Stimulated activated naive CD8-positive, alpha-beta T cell treated with anti-CD3 and anti-CD28 coated beads, Interleukin-15, Interleukin-2, amounts not matched to agents 100 U/mL and 50 U/mL, for 24 hours (primary cell): ENCODE measurements at regions not wholly inside any gene's neighbourhood (a gene's known extent, or its start where the extent isn't known, plus 50 kb on each side); places are given as distances from the start of the nearest gene placed in this dataset.
"Not testable (repeated sequence)": the region's sequence is repeated elsewhere in the genome, so short reads cannot be mapped to it uniquely, and the experiment has no call there.

Experiments used
- ATAC-seq: fragments of 150-1000 bp; cut with Tn5 transposase; one replicate; pipeline ENCODE4 v1.10.0; 2021
- DNase-seq: peaks from one replicate; pipeline ENCODE4 v3.0.0; 2021

DNA sequence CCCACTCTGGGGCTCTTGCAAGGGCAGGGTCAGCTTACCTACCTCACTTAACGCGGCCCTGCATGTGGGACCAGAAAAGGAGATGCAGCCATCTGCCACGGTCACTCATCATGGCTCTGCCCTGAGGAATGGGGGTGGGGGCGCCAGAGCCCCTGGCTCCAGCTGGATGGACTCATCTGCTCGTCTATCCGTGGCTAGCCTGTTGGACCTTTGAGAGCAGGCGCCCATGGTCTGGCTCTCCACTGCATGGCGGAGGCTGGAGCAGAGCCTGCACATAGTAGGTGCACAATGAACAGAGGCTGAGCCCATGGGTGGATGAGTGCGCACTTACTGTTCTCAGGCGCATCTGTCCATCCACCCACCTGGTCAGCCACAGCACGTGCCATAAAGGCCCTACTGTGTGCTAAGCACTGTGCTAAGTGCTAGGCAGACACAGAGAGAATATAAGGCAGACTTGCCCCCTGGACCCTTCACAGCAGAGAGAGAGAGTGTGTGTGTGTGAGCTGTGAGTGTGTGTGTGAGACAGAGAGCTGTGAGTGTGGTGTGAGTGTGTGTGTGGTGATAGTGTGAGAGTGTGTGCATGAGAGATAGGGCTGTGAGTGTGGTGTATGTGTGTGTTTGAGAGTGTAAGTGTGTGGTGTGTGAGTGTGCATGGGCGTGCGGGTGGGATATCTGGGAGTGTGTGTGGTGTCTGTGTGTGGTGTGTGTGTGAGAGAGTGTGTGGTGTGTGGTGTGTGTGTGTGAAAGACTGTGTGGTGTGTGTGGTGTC is 151.3 kb downstream of the TFCP2L1 start:
- no peak for DNase-seq
- ATAC-seq: no peak

DNA sequence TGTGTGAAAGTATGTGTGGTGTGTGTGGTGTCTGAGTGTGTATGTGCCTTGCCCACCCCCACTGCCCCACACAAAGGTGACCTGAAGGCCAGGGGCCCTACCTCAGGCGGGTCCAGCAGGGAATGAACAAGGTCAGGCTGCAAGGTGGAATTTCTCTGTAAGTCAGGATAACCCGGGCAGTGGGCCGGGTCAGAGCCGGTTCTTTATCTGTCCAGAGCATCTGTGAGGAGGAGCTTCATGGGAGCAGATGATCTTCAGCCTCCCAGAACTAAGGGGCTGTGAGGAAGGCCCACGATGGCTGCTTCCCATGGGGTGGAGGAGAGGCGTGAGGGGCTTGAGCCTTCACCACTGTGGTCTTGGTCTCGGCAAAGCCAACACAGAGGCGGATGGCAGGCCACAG is 150.3 kb downstream of the TFCP2L1 start:
- DNase-seq: no peak
- ATAC-seq: no peak

DNA sequence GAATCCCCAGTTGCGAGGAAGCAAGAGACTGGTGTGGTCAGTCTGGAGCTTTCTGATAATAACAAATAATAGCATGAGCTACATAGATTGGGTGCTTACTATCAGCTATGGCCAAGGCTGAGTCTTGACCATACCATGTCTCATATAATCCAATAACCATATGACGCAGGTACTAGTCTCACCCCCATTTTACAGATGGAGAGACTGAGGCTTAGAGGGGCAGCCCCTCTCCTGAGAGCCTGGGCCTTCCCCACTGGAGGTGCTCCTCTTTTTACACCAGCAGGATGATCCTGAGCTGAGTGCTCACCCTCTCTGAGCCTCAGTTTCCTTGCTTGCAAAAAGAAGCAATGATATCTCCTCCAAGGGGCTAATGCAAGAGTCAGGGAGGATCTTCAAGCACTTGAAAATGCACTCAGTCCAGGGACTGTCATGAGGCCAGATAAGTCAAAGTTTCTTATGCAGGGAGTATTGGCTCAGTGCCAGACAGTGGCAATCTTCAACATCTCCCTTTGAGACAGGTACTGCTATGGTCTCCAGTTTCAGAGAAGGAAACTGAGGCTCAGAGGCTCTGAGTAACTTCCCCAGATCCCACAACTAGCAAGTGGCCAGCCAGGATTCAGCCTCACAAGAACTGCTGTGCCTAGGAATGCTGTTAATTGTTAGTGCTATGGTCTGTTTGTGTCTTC is 149.7 kb downstream of the TFCP2L1 start:
- DNase-seq (no peak), ATAC-seq (no peak)

DNA sequence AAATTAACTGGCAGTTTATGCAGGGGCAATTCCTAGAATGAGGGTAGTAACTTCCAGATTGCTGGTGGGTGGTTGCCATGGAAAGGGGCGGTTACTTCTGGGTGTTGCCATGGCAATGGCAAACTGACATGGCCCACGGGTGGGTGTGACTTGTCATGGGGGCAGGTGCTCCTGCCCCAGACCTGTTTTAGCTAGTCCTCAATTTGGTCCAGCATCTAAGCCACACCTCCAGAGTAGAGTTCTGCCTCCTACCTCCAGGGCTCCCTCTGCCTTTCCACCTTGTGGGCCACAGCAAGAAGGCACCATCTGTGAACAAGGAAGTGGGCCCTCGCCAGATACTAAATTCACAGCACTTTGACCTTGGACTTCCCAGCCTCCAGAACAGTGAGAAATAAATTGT is 148.7 kb downstream of the TFCP2L1 start:
- ATAC-seq (no peak), DNase-seq (no peak)

DNA sequence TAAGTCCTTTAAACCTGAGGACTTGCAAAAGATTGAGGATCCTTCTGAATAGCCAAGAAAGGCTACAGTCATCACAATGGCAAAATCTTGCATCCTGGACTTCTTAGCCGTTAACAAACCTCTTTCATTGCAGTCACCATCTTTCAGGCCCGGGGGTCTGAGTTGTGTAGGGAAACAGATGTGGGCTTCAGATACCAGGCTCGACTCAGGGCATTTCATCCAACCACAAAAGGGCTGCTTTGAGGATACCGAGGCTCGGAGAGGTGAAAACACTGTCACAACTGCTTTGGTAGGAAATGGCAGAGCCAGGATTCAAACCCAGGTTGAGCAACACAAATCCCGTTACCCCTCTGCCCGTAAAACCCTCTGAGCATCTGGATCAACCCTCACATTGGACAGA is 147.4 kb downstream of the TFCP2L1 start:
- no peak for ATAC-seq
- no peak for DNase-seq

DNA sequence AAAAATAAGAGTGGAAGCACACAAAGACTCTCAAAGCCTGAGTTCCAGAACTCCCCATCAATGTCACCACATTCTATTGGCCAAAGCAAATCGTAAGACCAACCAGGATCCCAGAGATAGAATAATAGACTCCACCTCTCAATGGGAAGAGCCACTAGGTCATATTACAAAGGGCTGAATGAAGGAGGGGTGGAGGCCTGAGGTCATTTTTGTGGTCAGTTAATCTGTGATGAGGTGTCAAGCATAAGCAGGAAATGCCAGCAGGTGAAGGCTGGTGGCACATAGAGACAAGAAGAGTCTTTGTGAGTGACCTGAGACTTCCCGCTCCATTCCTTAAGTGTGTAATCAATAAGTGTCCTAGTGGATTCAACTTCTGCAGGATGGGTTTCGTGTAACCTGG is 144.3 kb downstream of the TFCP2L1 start:
- DNase-seq: no peak

DNA sequence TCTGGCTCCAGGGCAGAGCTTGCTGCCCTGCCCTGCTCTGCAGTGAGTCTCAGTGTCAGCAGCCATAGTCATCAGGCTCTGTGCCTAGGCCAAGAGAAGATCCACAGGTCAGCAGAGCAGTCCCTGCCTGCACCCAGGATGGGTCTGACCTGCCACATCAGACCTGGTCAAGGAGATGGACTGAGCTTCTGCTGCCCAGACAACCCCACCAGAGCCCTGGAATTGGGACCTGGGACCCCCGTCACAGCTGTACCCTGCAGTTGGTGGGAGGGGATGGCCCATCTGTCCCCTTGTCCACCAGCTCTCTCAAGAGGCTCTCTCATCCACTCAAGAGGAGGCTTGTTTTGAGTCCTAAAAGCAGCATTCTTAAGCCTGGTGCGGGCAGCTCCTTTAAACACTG is 142.6 kb downstream of the TFCP2L1 start:
- ATAC-seq (no peak), DNase-seq (no peak)

More for the DNA sequence above, 144.3 kb downstream of the TFCP2L1 start:
- ATAC-seq: no peak

DNA sequence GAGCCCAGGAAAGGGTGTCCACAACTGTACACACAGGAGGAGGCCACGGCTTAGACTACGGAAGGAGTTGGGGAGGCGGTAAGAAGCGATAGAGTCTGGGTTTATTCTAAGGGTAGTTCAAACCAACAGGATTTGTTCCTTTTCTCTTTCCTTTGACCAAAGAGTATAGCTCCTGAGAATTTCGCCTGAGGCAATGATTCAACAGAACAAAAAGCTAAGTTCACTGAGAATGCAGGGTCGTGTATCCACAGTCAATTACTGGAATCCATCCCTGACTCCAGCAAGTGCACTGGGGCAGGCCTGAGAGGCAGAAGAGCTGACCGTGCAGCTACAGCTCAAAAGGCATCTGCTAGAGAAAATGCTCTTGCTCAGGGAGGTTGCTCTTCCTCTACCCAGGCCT is 140.9 kb downstream of the TFCP2L1 start:
- DNase-seq: no peak
- no peak for ATAC-seq

DNA sequence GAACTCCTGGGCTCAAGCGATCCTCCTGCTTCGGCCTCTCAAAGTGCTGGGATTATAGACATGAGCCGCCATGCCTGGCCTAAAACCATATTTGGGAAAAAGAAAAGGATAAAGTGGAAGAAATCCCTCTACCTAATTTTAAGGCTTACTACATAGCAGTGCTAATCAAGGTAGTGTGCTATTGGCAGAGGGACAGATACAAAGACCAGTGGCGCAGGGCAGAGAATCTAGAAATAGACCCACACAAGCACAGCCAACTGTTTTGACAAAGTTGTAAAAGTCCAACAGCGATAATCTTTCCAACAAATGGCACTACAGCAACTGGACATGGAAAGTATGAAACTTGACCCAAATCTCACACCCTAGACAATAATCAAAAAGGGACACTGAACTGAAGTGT is 138.4 kb downstream of the TFCP2L1 start:
- ATAC-seq: no peak
- no peak for DNase-seq

DNA sequence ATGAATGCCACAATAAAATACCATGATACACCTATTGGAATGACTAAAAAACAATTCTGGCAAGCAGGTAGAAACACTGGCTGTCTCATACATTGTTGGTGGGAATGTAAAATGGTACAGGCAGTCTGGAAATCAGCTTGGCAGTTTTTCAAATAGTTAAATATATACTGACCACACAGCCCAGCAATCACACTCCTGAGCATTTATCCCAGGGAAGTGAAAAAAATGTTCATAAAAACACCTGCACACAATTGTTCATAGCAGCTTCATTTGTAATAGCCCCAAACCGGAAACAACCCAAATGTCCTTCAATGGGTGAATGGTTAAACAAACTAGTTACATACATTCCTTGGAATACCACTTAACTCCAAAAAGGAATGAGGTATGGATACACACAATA is 137.2 kb downstream of the TFCP2L1 start:
- DNase-seq: no peak
- ATAC-seq: no peak

DNA sequence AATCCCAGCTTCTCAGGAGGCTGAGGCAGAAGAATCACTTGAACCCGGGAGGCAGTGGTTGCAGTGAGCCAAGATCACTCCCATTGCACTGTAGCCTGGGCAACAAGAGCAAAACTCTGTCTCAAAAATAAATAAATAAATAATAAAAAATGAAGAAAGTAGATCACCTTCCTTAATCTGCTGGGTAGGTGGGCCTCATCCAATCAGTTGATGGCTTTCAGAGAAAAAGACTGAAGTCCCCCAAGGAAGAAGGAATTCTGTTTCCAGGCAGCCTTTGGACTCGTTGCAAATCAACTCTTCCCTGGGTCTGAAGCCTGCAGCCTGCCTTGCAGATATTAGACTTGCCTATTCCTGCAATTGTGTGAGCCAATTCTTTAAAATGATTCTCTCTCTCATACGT is 136.5 kb downstream of the TFCP2L1 start:
- ATAC-seq: no peak
- DNase-seq: no peak

DNA sequence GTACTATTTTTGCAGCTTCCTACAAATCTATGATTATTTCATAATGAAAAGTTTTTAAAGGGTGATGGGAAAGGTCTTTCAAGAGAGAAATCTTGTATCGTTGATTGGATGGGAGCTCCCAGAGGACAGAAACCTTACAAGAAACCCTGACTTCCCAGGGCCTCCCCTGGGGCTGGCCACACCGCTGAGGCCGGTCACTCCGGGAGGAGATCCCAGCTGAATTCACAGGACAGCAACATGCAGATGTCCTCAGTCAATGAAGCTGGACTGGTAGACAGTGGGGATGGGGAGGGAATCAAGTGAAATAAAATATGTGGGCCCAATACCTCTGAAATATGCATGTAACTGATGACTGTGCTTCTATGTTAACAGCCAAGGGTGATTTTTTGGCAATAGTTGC is 135.6 kb downstream of the TFCP2L1 start:
- no peak for DNase-seq
- ATAC-seq: no peak

DNA sequence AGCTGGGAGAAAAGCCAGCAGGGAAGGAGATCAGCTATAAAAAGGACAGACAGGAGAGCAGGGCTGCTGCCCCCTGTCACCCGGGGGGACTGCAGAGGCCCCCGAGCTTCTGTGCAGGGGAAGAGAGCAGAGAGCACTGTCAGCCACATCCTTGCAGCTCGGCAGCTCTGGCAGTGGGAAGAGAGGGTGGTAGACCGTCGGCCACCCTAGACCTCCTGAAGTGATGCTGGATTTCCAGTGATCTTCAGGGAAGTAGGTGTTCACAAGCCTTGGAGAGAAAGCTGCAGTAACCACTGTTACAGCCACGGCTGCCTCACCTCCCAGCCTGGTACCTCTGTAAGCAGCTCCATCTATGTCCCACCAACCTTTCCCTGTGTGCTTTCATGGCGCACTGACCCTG is 134.9 kb downstream of the TFCP2L1 start:
- DNase-seq (no peak), ATAC-seq (no peak)

DNA sequence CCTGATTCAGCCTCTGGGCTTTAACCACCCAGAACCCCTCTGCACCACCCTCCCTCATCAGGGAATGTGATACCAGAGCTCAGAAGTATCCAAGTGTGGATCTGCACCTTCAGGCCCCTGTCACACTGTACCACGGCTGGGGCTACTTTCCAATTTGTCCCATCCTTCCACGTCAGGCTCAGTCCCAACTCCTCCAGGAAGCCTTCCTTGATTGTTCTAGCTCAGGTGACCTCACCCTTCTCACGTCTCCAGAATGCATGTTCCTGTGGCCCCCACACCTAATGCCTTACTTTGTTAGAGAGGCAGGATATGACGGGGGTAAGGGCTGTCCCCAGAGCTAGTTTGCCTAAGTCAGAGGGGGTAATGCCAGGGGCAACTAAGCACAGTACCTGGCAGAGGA is 134.3 kb downstream of the TFCP2L1 start:
- DNase-seq: no peak
- no peak for ATAC-seq

DNA sequence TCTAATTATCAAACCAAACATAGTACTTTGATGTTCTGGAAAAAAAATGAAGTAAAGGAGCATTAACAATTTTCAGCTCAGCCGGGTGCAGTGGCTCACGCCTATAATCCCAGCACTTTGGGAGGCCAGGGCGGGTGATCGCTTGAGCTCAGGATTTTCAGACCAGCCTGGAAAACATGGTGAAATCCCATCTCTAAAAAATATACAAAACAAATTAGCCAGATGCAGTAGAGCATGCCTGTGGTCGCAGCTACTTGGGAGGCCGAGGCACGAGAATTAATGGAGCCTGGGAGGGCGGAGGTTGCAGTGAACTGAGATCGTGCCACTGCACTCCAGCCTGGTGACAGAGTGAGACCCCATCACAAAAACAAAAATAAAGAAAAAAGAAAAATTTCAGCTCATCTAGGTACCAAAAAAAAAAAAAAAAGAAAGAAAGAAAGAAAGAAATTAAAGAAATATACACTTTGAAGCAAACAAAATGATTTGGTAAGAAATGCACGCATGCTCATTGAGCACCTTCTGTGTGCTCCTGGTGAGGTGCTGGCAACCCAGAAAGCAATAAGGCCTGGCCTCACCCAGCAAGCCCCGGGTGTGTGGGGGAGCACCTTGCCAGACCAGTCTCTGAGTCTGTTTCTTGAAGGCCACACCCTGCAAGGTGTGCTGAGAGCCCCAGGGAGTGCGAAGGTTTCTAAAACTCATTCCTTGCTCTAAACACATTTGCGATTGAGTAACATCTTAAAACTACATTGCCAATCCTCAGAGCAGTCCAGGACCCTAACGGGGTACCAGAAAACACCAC is 133.5 kb downstream of the TFCP2L1 start:
- DNase-seq: no peak
- ATAC-seq: no peak

DNA sequence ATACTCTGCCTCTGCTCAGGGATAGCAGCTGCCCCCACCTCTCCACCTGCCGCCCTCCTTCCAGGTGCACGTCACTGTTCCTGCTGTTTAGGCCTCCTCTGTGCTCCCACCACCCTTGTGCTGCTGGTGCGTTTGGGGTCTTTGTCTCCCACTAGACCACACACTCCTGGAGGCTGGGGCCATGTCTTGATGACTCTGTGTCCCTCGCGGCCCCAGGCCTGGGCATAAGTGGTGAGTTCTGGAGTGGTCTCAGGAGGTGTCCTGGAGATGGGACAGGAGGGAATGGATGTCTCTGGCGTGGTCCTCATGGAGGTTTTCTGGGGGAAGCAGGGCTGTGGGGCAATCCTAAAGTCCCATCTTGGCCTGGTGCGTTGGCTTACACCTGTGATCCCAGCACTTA is 132.1 kb downstream of the TFCP2L1 start:
- ATAC-seq: no peak

DNA sequence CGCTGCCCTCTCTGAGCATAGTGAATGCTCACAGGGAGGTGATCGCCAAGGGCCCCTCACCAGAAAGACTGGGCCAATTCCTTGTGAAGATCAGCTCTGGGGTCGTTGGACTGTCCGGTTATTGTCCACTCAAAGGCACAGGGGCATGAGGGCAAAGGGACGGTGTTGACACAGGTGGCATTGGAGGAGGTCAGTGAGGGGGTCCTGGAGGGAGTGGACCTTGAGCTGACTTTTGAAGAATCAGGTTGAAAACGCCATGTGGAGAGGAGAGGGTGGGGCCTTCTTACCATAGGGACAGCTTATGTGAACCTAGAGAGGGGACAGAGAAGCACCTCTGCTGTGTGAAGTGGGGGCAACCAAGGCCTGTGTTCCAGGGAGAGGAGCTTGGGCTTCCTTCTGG is 131.5 kb downstream of the TFCP2L1 start:
- no peak for ATAC-seq
- DNase-seq: no peak

More for the DNA sequence above, 132.1 kb downstream of the TFCP2L1 start:
- DNase-seq: no peak

DNA sequence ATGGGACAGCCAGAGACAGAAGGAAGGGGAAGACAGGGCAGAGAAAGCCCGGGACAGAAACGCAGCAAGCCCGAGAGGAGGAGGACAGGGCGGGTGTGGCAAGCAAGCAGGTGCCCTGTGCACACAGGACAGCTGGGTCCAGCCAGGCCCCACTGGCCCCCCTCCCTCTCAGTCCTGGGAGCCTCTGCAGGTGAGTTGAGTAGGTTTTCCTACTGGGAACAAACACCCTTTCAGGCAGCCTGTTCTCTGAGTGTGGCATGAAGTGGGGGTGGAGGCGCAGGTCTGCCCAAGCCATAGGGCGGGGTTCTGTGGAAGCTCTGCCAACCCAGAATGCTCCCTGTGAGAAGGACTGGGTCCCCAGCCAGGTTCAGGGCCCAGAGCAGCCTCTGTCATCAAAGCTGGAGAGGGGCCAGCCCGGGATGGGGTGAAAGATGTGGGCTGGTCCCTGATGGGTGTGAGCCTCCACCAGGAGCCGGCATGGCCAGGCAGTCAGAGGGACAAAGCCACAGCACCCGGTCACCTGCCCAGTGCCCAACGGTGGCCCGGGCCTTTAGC is 129.4 kb downstream of the TFCP2L1 start:
- DNase-seq (no peak), ATAC-seq (no peak)

DNA sequence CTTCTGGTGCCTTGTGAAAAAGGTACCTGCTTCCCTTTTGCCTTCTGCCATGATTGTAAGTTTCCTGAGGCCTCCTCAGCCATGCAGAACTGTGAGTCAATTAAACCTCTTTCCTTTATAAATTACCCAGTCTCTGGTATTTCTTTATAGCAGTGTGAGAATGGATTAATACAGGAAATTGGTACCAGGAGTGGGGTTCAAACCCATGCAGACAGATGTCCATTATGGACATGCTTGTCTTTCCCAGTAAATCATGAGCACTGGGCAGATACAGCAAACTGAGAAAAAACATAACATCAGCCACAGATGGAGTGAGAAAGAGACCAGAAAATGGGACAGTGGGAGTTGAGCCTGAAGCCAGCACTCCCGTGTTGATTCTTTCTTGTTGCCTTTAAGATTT is 127.5 kb downstream of the TFCP2L1 start:
- not testable (repeated sequence) for DNase-seq, ATAC-seq

DNA sequence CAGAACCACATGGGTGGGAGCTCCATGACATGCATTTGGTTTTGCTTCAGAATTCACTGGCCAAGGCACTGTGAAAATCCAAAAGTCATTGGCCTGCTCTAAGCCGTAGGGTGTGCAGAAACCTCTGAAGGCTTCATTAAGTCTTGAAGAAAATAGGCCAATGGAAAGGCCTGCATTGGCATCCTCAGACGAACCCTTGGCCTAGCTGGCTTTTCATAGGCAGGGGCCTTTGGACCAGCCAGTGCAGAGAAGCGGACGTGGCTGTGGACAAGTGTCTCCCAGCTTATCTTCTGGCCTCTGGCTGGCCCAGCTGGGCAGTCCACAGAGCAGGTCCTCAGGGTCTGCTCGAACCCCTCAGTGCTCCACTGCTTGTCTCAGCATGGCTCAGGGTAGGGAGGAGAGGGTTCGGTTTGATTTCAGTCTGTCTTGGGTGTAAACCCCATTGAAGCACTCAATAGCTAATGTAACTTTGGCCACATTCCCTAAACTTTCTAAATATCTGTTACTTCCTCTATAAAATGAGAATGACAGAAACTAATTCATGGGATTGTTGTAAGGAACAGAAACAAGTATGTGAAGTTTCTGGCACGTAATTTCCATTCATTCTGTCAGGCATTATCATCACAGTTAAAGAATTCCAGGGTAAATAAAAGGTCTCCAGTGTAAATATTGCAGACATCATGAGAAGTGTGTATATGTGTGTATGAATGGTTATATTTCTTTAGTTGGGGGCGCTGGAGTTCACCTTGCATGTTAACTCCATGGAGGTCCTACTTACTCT is 125.5 kb downstream of the TFCP2L1 start:
- ATAC-seq: no peak
- DNase-seq: no peak

DNA sequence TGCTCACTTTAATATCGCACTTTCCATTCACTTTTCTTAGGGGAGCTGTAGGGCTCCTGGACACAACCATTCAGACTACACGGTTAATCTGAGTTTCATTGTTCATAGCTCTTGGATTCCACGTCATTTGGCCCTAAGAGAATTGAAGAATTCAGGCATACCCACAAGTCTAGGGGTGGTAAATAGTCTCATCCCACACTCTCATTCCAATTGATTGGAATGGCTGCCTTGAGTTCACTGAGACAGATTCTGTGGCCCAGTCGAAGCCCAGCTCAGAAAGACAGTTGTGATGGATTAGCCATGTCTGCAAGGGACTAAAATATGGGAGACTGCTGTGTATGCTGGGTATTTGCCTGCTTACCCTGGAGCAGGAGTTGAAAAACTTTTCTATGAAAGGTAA is 124.6 kb downstream of the TFCP2L1 start:
- ATAC-seq: no peak
- no peak for DNase-seq

DNA sequence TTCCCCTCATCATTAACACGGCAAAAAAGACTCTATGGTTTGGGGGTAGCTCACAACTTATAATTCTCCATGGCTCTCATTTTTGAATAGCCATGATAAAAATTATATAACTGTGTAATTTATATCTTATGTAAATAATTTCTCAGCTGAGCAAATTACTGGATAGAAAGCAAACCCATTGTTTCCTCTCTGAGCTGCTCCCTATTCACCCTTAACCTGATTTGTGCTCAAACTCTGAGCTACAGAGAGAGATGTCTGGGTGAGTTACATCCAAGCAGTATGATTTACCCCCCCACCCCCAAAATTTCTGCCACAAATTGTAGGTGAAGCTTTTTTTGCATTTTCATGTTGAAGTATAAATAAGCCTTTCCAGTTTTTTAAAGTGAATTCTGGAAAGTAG is 123.7 kb downstream of the TFCP2L1 start:
- no peak for DNase-seq
- ATAC-seq: no peak
